GM23248 (cell line): ENCODE measurements at regions not wholly inside any gene's neighbourhood (a gene's known extent, or its start where the extent isn't known, plus 50 kb on each side); places are given as distances from the start of the nearest gene placed in this dataset.

Experiments used
- EZH2 ChIP-seq: fragments of 200-600 bp; sonication (generic); IDR thresholded peaks from 2 replicates; pipeline ENCODE4 v1.6.1; 2018; ENCODE audit warnings: antibody characterized with exemption, mild to moderate bottlenecking; ENCODE audit not compliant: insufficient read depth, poor library complexity, severe bottlenecking
- EZH2phosphoT487 ChIP-seq: fragments of 200-600 bp; sonication (generic); IDR thresholded peaks from 2 replicates; pipeline ENCODE4 v1.6.1; 2018; ENCODE audit warnings: antibody characterized with exemption, moderate library complexity, mild to moderate bottlenecking, low read depth; ENCODE audit not compliant: insufficient read depth

DNA sequence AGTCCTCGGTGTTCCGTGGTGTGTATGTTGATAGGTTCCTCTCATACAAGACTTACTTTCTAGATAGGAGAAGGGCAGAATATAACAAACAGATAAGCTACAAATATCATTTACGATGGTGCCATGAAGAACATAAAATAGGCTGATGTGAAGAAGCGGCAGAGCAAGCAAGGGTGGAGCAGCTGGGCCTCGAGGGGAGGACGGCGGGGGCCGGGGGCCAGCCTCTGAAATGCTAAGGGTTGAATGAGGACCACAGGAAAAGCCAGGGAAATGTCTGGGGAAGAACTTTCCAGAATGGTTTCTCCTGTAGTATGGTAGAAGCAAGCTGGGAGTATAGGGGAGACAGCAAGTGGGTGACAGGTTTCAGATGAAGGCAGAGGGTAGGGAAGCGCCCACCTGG lies 529.5 kb downstream of the LIG4 start:
- TF ChIP-seq EZH2phosphoT487, result no peak
- TF ChIP-seq EZH2, result no peak
